CD4-positive, alpha-beta T cell treated with Interleukin-12 subunit alpha and Interleukin-12 subunit beta, for 1 hour (primary cell): ENCODE measurements at regions not wholly inside any gene's neighbourhood (a gene's known extent, or its start where the extent isn't known, plus 50 kb on each side); places are given as distances from the start of the nearest gene placed in this dataset.
"Not testable (repeated sequence)": the region's sequence is repeated elsewhere in the genome, so short reads cannot be mapped to it uniquely, and the experiment has no call there.

ENCODE experiments used
- DNase-seq: peaks from one replicate; pipeline ENCODE4 v3.0.0-alpha.2; 2020

DNA sequence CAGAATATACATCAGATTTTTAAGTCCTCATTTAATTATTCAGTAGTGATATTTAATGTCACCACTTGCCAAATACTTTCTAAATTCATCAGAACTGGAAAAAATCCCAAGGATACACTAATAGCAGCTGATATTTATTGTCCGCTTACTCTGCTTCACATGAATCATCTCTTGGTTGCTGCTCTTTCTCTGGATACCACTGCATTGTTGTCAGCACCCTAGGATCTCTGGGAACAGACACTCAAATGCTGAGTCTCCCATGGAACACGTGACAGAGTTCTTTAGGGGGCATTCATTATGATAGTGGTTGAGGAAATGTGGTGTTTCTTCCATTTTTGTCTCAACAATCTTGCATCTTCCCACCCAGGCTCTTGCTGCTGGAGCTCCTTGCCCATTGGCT lies 318.0 kb downstream of the RFPL4B start:
- no peak for DNase-seq

DNA sequence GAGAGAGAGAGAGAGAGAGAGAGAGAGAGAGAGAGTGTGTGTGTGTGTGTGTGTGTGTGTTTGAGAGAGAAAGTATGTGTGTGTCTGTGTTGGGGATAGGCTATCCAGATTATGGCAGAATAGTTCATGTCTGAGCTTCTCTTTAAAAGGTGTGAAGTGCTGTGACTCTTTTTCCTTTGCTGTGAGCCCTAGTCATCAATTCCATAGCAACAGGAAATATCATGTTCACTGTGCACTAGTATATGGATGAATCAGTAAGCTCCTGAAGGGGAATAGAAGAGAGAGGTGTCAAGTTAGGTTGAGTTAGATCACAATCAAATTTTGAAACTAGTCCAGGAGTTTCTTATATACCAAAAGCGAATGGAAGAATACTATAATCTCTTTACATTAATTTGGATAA lies 318.7 kb downstream of the RFPL4B start:
- no peak for DNase-seq

DNA sequence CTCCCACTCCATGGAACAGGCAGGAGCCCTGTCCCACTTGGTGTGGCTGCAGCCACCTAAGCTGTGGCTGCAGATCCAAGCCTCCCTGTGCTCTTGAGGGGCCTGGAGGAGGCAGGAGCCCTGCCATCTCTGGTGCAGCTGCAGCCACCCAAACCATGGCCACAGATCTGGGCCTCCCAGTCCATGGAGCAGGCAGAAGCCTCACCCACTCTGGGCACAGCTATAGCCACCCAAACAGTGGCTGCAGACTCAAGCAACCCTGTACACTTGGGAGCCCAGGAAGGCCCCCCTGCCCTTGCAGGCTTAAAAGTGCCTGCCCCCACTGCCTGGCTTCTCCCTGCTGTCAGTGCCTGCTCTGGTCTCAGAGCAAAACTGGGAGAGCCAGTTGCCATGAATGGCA lies 320.3 kb downstream of the RFPL4B start:
- no peak for DNase-seq

DNA sequence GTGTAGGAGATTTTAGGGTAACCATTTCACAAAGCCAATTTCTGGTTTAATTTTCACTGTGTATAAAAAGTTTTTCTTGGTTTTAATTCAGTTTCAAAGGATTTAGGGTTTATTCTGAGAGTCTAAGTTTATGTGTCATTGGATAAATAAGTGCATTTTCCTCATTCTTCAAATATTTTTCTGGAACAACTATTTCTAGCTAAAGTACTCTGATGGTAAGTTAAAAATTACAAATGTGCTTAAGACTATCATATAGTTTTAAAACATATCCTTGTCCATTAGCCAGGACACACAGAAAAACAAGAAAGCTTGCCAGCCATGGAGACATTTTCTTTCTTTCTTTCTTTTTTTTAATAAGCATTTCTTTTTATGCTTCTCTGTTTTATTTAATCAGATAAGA lies 333.0 kb downstream of the RFPL4B start:
- no peak for DNase-seq

DNA sequence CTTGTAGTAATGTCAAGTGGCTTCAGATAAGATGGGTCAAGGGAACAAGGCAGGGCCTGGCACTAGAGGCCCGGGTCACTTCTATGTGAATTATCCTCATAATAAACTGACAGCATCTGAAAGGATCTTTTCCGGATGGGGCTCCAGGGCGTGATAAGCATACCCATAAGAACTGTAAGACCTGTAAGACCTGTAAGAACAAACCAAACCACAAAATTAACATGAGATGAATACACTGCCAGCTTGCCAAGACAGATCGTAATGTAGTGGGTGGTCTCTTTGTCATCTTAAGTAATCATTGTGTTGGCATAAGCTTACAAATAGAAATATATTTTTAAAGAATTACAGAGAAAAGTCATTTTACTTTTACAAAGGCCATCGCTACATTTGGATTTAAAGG lies 334.9 kb downstream of the RFPL4B start:
- DNase-seq, result no peak

DNA sequence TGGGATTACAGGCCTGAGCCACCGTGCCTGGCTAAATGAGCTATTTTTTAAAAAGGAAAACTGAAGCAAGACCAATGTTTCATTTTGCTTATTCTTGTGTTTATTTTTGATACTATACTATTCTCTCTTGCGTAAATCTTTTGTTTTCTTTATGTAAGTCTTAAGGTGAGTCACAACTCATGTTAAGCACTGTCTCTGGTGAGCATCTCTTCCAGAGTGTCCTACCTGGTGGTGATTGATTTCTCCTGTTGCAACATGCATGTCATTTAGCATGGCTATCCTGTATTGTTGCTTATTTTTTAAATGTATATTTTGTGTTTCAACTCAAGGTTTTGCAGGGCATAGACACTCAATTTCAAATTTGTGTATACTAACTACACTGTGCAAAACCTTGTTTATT lies 336.0 kb downstream of the RFPL4B start:
- no peak for DNase-seq

DNA sequence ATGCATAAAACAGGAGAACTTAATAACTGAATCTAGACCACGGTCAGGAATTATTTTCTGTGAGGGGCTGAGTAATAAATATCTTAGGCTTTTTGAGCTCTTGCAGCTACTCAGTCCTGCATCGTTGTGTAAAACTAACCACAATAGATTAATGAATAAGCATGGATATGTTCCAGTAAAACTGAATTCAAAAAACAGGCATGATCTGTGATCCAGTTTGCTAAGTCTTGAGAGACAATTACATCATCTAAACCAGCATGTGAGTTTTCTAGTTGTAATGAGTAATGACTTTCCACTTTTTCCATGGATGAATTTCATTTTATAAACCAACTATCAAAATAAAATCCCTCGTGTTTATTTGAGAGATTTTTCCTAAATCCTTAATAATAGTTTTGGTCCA lies 336.8 kb downstream of the RFPL4B start:
- DNase-seq, result no peak

DNA sequence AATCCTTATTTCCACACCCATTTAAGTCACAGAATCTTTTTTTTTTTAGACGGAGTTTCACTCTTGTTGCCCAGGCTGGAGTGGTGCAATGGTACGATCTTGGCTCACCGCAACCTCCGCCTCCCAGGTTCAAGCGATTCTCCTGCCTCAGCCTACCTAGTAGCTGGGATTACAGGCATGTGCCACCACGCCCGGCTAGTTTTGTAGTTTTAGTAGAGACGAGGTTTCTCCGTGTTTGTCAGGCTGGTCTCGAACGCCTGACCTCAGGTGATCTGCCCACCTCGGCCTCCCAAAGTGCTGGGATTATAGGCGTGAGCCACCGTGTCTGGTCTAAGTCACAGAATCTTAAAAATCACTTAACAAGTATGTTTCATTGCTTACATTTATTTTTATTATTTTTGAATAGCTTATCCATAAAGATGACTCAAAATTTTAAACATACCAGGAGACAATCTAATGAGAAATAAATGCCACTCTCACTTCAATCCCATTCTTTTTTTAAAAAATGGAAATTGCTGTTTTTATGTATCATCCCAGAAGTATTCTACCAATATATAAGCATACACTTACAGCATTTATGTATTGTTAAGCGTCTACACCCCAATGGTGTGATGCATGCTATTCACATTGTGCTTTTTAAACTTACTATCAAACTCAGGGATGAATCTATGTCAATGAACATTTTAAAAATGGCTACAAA lies 338.5 kb downstream of the RFPL4B start:
- not testable (repeated sequence) for DNase-seq

DNA sequence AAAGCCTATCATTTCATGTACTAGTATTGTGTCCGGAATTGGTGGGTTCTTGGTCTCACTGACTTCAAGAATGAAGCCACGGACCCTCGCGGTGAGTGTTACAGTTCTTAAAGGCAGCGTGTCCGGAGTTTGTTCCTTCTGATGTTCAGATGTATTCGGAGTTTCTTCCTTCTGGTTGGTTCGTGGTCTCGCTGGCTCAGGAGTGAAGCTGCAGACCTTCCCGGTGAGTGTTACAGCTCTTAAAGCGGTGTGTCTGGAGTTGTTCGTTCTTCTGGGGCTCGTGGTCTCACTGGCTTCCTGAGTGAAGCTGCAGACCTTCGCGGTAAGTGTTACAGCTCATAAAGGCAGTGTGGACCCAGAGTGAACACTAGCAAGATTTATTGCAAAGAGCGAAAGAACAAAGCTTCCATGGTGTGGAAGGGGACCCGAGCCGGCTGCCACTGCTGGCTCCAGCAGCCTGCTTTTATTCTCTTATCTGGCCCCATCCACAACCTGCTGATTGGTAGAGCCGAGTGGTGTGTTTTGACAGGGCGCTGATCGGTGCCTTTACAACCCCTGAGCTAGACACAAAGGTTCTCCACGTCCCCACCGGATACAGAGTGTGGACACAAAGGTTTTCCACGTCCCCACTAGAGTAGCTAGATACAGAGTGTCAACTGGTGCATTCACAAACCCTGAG lies 341.5 kb downstream of the RFPL4B start:
- not testable (repeated sequence) for DNase-seq

DNA sequence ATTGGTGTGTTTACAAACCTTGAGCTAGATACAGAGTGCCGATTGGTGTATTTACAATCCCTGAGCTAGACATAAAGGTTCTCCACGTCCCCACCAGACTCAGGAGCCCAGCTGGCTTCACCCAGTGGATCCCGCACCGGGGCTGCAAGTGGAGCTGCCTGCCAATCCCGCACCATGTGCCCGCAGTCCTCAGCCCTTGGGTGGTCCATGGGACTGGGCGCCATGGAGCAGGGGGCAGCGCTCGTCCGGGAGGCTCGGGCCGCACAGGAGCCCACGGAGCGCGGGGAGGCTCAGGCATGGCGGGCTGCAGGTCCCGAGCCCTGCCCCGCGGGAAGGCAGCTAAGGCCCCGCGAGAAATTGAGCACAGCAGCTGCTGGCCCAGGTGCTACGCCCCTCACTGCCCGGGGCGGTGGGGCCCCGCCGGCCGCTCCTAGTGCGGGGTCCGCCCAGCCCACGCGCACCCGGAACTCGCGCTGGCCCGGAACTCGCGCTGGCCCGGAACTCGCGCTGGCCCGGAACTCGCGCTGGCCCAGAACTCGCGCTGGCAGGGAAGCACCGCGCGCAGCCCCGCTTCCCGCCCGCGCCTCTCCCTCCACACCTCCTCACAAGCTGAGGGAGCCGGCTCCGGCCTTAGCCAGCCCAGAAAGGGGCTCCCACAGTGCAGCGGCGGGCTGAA lies 342.2 kb downstream of the RFPL4B start:
- DNase-seq, result not testable (repeated sequence)

DNA sequence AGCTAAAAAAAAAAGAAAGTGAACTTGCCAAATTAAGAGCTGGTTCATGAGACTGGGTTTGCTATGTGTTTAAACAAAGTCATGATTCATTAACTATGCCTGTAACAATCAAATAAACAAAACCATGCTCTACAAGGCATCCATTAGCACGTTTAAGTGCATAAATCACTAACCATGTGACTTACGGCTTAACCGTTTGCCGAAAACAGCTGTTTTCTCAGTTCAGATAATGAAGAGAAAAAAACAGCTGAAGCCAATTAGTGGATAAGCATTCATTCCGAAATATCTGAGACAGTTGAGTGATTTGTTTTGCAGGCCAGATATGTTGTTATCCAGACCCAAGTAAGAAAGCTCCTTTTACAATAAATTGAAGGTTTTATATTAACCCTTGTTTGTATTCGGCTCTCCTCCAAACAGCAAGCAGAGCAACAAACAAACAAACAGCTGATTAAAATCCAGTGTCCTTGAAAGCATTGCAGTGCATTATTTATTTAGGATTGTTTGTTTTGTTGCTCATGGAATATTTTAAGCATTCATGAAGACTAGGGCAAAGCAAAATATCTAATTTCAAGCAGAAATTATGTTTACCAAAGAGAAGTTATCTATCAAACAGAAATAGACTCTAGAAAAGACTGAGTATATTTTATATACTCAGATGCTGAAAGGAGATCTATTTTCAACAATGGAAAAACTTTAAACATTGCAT lies 343.5 kb downstream of the RFPL4B start:
- DNase-seq, result no peak

DNA sequence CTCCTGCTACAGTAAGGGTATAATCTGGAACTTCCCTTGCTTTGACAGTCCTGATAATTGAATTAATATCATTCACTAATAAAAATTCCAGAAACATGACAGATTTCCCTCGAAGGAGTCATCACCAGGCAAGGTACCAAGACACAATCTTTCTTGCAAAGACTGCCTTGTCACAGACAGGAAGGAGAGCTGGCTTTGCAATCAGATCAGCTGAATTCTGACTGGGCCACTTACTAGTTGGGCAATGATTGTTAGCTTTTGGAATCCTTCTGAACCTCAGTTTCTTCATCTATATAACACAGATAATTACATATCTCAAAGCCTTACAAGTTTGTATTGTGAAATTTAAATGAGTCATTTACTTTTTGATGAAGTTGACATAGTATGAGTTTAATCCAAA lies 344.2 kb downstream of the RFPL4B start:
- DNase-seq, result no peak

DNA sequence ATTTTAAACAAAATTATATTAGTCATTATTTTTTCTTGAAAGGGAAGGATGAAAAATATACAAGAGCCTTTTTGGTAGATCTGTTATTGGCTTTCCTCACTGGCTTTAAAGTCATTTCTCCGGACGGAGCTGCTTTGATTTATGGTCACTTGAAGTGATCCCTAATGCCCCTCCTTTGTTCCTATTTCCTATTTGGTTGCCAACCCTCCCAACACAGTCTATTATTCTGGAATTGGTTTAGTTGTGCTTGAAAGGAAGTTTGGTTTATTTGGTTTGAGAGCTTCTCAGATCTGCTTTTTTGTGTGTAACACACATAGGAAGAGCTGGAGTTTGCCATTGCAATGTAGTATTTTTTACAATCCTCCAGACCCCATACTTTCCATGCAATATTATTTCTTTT lies 347.9 kb downstream of the RFPL4B start:
- DNase-seq, result no peak

DNA sequence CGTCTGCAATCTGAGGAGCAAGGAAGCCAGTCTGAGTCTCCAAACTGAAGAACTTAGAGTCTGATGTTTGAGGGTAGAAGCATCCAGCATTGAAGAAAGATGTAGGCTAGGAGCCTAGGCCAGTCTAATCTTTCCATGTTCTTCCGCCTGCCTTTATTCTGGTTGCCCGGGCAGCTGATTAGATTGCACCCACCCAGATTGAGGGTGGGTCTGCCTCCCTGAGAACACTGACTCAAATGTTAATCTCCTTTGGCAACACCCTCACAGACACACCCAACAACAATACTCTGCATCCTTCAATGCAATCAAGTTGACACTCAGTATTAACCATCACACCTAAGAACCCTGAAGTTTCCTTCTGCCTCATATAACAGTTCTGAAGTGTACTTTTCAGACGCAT lies 350.1 kb downstream of the RFPL4B start:
- DNase-seq, result no peak

DNA sequence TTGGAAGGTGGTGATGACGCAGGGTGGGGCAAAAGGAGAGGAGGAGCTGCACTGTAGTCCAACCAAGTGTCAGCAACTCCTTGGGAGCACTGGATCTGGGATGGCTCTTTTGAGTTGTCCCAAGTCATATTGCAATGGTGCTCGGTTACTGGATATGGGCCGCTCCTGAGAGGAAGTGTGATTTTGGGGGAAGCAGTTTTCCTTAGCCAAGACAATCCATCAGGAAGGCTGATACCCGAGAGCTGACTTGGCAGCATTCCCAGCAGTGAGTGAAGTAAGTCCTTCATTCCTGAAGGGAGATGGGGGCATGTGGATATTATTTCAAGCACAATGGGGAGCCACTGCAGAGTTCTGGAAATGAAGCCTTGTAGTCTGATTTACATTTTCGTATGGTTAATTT lies 354.1 kb downstream of the RFPL4B start:
- no peak for DNase-seq

DNA sequence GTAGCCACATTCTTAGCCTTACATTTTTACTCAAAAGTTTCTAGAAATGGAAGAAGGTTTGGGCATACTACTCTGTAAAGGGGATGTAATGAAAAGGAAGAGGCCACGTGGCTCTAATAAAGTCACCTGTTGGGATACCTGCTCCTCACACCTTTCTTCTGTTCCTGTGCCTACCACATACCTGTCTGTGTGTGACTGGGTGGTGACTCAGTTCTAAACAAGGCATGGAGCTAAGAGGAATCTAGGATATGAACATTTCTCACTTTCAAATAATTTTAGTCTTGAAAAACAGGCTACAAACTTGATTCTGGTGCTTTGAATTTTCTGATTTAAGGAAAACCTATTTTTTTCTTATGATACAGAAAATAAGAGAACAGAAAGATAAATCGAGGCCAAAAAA lies 363.6 kb downstream of the RFPL4B start:
- no peak for DNase-seq

DNA sequence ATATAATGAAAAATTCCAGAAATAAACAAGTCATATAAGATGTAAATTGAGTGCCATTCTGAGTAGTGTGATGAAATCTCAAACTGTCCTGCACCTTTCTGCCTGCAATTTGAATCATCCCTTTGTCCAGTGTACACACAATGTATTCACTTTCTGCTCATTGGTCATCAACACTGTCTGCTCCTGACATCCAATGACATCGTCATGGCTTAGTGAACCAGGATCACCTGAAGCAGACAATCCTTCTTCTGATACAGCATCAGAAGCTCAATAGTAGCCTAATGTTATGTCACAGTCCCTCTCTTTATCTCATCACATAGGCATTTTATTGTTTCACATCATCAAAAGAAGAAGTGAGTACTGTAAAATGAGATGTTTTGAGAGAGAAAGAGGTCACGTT lies 366.3 kb downstream of the RFPL4B start:
- no peak for DNase-seq

DNA sequence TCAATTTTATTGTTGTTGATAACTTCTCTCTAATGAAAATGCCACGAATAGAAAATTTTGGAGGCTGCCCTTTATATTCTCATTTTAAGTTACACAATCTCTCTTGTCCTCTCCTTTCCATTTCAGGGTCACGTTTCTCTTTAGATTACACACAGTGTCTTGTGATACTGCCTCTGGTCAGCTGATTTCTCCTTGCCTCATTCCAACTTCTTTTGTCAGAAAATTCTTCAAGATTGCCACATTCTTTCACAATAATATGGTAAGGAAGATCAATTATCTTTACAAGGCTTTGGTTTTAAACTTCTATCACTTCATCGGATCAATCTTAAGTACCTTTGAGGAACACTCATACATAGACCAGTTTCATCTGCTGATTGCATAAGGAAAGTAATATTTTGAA lies 370.3 kb downstream of the RFPL4B start:
- DNase-seq, result no peak

DNA sequence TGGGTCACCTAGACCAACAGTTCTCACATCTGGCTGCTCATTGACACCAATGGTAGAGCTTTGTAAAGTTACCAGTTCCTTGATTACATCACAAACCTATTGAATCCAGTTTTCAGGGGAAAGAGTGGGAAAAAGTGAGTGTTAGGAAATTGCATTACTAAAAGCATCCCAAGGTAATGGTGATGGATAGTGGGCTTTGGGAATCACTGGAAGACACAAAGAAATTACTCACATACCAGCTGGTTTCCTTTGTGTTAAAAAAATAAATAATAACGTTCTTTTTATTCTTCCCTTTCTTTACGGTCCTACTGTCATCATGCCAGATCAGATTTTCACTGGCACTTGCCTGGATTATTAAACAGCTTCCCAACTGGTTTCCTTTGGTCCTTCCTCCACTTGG lies 370.7 kb downstream of the RFPL4B start:
- no peak for DNase-seq

DNA sequence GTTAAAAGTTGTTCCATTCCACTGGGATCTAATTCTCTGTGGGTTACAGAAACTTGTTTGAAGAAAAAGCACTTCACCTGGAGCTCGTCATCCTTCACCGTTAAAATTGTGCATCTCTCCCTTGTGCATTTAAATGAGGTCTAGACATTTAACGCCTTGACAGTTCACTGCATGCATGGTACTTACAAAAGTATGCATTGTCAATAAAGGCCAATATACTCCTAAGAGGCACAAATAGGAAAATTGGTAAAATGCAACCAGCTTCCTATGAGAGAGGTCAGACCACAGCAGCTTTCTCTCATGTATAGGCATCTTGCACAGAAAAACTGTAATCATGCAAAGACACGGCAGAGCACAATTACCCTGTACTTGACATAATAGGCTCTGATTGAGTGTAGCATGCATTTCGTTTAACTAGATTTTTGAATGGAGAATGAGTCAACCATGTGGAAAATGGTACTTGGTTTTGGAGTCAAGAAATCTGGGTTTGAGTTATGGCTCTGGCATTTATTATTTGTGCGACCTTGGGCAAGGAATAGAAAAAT lies 378.5 kb downstream of the RFPL4B start:
- no peak for DNase-seq

DNA sequence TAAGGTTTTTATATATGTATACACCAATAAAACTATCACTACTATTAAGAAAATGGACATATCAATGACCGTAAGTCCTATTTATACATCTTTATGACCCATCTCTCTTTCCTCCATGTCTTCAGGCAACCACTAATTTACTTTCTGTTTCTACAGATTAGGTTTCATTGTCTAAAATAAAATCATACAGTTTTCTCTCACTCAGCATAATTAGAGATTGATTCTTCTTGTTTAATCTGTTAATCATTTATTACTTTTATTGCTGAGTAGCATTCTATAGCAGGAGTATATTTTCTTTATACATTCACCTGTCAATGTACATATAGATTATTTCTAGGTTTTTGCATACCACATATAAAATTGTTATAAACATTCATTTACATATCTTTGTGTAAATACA lies 388.0 kb downstream of the RFPL4B start:
- no peak for DNase-seq

DNA sequence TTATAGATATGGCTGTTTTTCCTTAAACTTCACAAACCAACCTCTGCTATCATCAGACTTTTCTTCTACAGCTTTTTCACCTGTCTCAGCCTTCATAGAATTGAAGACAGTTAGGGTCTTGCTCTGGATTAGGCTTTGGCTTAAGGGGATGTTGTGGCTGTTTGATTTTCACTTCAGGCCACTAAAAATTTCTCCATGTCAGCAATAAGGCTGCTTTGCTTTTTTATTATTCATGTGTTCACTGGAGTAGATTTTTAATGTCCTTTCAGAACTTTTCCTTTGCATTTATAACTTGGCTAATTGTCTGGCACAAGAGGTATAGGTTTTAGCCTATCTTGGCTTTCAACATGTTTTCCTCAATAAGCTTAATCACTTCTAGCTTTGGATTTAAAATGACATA lies 392.6 kb downstream of the RFPL4B start:
- DNase-seq, result no peak

DNA sequence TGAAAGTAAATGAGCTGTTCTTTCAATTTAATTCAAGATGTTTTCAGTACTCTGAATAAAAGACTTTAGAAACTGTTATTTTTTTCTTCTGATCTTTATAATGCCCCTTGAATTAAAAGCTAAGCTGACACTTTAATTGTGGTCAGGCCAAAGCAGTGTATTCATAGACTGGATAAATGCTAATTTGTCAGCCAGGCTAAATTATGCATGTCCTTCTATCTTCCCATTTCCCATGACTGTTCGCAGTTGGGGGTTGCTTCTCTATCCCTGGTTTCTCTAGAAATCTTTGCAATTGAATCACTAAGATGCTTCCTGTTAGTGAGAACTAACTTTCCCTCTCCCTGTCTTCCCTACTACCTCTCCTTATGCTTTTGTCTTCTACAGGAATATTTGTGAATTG lies 396.2 kb downstream of the RFPL4B start:
- DNase-seq, result no peak

DNA sequence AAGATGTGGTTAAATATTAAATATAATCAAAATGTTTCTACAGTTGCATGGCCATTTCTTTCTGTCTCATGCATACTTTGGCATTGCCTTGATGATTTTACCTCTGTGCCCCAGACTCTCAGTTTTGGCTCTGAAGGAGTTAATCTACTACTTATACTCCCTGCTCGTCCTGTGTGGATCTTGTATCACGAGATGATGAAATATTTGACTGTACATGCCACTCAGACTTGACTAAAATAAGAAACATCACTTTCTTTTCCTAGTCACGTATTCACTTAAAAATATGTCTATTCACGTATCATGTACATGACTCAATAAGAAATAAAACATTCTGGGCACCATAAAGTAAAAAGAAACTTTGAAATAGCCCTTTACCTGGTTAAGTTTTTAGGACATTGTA lies 397.7 kb downstream of the RFPL4B start:
- no peak for DNase-seq
